Kidney glomerular epithelial cell (primary cell): ENCODE measurements at regions not wholly inside any gene's neighbourhood (a gene's known extent, or its start where the extent isn't known, plus 50 kb on each side); places are given as distances from the start of the nearest gene placed in this dataset.

Source experiments
- DNase-seq: peaks from one replicate; lab custom pipeline; 2025; lab: John Stamatoyannopoulos, UW

- DNase-seq, result no peak
These were observed 54.8 kb downstream of the CCDC71L start for GRCh38 chr7:106606120-106606519.

DNA sequence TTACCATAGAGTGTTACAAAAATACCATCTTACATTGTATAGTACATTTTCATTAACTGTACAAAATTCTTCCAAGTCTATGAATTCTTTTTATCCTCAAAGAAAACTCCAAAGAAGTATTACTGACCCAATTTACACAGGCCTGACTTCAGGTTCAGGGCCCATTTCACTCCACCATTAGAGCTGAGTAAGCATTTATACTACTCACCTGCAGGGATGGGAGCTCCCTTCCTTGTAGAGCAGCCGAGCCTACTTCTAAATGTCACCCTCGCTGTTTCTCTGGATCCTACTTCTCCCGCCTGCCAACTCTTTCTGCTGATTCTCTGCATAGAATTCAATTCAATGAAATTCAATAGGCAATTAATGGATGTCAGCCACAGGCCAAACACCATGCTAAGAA lies 56.0 kb downstream of the CCDC71L start:
- no peak for DNase-seq

DNA sequence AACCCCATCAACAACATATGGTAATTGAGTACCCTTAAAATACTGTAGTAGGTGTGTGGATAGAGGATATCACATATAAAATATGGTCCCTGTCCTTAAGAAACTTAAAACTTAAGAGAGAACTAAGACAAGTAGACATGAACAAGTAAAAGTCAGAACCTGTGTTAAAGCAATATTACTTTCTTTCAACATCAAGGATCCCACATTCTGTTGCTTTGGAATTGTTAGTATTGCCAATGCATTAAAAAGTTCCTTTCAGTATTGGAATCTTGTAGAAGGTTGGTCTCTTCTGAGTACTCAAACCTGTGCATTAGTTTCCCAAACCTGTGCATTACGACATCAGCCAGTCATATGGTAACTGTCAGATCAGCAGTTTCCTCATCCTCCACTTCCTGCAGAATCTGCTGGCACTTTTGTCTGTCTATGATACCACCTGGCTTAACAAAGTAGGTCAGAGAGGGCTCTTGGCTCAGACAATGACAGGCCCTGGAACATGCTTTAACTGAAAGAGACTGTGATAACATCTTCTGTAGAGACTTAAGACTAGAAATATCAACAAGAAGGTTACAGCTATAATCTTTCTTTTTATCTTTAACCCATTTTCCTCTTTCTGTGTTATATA lies 56.5 kb downstream of the CCDC71L start:
- no peak for DNase-seq

DNA sequence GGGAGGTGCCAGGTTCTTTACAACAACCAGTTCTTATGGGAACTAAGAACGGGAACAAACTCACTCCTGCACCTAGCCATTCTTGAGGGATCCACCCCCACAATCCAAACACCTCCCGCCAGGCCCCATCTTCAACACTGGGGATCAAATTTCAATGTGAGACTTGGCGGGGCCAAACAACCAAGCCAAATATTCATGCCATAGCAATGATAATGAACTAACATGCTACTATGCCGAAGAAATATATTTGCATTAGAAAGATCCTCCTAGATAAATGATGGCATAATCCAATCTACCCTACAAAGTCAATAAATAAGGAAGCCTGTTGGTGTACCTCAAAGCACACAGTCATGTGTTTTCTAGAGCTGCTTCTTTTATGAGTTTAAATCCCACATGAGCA lies 57.6 kb downstream of the CCDC71L start:
- DNase-seq, result no peak

DNA sequence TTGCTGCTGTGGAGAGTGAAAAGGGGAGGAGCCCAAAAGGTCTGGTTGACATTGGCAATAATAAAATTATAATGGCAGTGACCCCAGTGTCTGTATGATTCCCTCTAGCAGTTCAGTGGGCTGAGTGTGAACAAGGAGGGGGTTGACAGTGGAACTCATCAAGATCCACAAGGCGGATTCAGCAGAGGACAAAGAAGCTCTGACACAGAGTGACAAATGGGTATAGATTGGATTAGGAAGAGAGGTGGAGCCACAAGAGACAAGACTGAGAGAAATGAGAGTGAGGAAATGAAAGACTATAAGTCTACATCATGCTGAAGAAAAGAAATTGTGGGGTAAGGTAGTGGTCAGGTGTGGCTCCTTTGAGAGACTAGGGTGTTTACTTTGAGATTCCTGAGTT lies 58.9 kb downstream of the CCDC71L start:
- DNase-seq, result no peak

DNA sequence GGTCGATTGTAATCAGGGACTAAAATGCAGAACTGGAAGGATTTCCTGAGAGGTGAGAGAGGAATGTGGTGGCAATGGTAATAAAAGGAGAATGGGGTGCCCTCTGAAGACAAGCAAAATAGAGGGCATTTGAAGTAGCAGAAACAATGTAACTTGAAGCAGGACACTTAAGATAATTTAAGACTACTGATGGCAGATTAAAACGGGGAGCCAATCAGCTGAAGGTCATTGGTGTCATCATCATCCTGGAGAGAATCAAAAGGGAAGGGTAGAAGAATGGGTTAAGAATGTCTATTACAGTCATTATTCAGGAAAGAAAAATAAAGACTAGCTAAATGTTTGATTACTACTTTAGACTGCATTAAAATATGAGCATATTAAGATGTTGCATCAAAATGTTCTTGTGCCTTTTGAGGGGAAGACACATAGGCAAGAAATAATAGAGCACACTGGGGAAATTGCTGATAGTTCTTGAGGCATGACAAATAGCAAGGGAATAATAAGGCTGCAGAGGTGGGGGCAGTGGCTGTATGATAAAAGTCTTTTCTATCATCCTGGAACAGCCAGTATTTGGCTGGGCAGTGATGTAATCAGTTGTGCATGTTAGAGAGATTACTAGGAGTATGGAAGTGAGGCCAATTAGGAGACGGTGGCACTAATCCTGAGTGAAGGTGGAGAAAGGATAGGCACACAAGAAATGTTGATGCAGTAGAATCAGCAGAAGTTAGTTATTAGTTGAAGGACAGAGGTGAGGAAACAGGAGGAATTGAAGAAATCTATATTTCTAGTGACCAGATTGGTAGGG lies 60.2 kb downstream of the CCDC71L start:
- DNase-seq, result peak; percentile 36

DNA sequence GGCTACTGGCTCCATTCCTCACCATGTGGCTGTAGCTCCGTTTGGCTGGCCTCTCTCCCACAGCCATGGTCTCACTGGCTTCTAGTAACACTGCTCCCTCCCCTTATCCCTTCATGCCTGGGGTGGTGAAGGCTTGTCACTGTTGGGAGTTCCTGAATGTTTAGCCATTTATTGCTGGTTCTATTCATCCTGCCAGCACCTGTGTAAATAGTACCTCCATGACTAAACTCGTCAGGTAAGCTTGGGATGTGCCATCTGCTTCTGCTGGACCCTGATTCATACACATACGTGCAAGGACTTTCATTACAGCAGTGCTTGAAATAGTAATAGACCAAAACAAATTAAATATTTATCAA lies 61.6 kb downstream of the CCDC71L start:
- no peak for DNase-seq

- DNase-seq, result peak; percentile 51
These were observed 62.2 kb downstream of the CCDC71L start for GRCh38 chr7:106598663-106599342.

- no peak for DNase-seq
These were observed 63.0 kb downstream of the CCDC71L start for GRCh38 chr7:106597751-106598546.

DNA sequence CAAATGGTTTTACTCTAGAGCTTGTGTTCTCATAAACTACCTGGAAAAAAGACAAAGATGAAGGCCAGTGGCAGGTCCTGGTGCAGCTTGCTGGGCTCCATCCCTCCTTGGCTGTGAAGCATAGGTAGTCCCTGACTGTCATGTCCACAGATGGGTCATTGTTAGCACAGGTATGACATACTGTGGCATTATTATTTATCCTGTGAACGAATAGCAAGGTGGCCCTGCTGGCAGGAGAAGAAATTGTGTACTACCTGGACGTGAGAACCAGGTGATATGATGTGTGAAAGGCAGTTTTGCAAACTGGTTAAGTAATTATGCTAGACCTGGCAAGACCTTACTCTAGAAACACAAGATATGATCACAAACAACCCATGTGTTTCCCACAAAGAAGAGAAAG lies 63.9 kb downstream of the CCDC71L start:
- no peak for DNase-seq

DNA sequence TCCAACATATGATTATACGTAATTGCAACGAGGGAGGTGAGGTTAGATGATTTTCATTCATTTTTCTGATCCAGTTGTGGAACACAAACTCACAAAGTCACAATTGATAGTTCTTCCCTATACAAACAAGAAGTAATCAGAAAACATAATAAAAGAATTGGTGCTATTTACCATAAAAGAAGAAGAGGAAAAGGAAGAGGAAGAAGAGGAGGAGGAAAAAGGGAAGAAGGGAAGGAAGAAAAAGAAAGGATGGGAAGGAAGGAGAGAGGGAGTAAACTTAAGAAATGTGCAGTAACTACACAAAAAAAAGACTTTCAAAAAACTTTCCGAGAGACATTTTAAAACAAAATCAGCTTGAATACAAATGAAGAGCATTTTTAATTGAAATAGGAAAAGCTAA lies 65.0 kb downstream of the CCDC71L start:
- no peak for DNase-seq

DNA sequence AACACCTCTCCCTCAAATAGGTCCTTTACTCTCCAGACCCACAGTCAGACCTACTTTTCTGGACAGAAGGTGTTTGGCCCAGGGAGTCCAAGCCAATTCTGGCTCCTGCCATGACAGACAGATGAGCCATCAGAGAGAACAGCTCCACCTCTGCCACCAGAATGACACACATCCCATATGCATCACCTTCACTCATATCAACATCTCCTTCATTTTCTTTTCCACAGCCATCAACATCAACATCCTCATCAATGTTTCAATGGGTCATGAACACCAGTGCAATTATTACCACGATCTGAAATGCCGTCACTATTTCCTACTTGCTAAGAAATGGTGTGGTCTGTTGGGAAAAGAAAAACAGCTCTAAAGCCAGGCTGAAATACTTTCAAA lies 67.9 kb downstream of the CCDC71L start:
- no peak for DNase-seq

DNA sequence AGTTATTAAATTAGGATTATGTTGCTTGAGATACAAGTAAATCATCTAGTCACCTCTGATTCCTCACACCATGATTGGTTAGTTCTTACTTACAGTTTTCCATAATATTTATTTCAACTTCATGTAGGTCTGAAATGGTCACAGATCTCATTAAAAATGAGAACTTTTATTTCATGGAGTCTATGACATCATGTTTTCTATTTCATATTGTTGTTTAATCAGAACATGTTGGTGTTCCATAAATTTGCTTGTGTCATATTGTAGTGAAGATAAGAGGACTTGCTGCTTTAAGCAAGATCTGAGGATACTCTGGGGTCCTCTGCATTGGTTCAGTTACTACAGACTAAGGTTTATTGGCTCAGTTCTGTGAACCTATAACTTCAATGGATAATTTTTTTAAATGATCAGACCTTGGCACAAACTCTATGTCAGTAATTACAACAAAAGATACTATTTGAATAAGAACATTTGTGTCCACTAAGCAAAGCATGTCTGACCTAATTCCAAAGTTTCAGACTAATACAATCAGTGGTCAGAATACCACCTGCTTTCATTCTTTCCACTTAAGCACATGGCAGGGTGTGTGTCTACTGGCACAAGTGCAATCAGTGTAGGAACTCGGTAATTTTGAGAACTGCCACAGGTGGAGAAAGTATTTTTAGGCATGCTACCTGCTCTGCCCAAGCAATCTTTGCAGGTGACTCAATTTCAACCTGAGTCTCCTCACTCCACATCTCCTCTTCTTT lies 68.5 kb downstream of the CCDC71L start:
- no peak for DNase-seq

DNA sequence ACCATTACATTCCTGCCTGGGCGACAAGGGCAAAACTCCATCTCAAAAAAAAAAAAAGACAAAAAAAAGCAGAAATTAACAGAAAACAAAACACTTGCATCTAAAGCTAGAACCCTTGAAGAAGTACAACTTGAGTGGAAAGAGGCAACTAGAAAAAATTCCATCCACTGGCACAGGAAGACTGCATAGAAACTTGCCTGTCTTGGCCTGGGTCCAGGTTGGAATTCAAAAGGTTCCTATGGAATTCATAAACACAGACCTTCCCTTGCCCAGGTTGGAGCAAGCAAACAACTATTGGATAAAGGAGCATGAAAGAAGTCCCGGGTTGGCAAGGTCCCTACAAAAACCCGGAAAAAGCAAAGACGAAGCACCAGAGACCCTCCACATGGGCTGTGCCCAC lies 69.8 kb downstream of the CCDC71L start:
- no peak for DNase-seq

DNA sequence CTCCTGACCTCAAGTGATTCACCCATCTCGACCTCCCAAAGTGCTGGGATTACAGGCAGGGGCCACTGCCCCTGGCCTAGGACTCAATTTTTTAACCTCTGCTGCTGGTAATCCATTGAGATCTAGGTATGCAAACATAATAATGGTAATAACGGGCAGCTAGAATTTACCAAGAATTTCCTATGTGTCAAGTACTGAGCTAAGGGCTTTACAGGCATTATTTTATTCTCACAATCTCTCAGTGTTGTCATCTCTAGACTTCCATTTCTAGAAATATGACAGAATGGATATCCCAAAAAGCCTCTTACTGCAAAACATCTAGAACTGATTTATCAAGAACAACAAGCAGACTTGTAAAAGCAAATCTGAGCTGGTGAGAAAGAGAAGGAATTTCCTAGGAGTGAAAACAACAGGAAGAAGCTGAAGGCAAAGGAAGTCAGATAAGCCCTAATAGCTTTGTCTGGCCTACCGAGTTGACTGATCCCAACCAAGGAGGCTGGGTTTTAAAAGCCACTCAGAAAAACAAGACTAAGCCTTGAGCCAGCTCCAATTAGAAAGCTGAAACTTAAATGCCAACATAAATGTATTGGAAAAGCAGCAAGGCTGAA lies 70.6 kb downstream of the CCDC71L start:
- no peak for DNase-seq

GRCh38 chr7:106589198-106589879 lies 71.6 kb downstream of the CCDC71L start:
- no peak for DNase-seq

DNA sequence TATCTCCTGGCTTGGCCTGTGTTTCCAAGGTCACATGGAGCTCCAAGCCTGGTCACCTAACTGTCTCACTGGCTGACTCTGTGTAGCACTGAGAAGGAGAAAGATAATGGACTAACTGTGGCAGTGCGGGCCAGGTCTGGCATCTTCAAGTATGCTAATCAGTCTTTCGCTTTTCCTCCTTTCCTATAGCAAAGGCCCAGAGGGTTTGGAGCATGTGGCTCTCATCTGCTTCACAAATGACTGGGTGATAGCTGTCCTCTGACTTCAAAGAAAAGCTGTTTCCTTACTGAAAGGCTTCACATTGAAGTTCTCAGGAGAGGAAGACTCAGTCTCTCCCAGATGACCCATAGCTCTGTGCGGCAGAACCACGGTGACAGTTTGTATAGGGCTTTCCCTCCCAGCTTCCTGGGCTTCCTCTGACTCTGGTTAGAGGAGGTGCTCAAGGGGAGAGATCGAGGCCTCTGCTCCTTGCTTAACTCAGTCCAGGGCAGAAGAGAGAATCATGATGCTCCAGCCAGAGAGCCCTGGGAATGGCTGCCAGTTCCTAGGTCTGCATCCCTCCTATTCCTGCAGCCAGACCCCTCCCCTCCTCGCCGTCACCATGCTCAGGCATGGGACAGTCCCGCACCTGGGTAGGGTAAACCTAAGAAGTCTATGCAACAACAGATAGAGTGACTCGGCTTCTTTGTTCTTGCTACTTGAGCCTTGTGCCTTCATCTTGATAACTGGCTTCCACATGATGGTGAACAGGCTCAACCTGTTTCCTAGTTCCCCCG lies 72.3 kb downstream of the CCDC71L start:
- DNase-seq, result no peak

- DNase-seq, result no peak
These were observed 75.8 kb downstream of the CCDC71L start for GRCh38 chr7:106584914-106585759.
